MV-4-11 (cell line): ENCODE measurements at regions not wholly inside any gene's neighbourhood (a gene's known extent, or its start where the extent isn't known, plus 50 kb on each side); places are given as distances from the start of the nearest gene placed in this dataset.
"Not testable (repeated sequence)": the region's sequence is repeated elsewhere in the genome, so short reads cannot be mapped to it uniquely, and the experiment has no call there.

Source experiments
- DNase-seq: peaks from one replicate; lab custom pipeline; 2025; lab: John Stamatoyannopoulos, UW

- DNase-seq: no peak
These were observed 53.5 kb upstream of the EPB41L4A start for GRCh38 chr5:112472614-112473013.

DNA sequence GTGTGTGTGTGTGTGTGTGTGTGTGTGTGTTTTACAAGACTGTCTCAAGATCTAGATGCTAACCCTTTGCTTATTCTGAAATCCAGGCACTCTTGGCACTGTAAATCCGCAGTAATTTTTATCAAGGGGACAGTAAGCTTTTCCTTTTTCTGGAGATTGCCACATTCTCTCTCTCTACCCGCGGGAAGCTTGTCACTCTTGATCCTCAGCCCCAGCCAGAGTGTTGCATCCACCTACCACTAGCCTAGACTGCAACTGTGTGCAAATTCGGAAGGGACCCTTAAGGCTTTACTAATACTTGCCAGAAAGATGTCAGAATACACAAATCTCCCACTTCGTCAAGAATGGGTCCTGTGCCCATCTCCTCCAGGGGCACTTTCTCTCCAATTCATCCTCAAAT, 54.9 kb upstream of the EPB41L4A start:
- DNase-seq: no peak

- DNase-seq: no peak
These were observed 56.8 kb upstream of the EPB41L4A start for GRCh38 chr5:112475747-112476365.

DNA sequence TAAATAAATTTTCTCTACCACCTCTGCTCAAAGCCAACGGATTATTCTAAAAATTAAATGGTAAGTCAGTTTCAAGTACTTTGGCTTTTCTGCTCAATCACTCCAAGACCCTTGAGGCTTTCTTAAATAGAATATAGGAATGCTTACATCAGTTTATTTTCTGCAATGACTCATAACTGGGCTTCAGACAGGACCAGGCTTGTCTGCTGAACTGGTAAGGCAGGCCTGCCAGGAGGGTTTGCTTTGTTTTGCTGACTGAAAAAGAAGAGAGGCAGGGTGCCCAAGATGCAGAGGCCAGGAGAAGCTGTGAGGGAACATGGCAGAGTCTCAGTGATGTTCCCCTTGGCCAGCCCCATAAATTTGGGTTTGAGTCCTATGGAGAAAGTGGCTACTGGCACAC, 60.3 kb upstream of the EPB41L4A start:
- DNase-seq: no peak

DNA sequence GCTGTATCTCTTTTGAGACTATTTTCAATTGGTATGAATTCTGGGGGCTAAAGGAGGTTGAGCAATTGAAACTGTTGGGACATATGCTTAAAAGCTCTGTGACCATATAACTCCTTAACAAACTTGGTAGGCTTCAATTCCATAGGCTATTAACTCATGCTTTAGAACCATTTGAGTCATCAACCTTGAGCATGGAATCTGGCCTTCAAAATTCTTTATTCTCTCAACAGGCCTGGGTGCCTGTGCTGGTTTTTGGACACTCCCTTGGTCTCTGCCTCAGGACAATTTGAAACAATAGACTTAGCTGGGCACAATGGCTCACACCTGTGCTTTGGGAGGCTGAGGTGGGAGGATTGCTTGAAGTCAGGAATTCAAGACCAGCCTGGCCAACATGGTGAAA, 61.4 kb upstream of the EPB41L4A start:
- DNase-seq: no peak

GRCh38 chr5:112483704-112484103, 64.6 kb upstream of the EPB41L4A start:
- DNase-seq: no peak

- DNase-seq: no peak
These were observed 66.9 kb upstream of the EPB41L4A start for GRCh38 chr5:112485934-112486355.

DNA sequence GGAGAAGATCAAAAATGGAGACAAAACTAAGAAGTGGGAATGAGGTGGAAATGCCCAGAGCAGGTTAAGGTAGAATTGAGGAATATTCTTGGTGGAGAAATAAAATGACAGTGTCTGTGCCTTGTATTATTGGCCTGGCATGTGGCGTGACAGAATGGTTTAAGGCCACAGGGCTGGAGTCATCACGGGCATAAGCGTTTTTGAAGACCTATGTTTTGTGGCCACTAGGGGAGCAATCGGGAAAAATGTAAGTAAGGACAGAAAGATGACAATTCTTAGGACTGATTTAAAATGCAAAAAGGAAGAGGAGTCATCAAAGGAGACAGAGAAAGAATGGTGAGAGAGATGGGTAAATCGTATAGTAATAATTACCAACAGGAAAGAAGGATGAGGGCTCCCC, 72.2 kb upstream of the EPB41L4A start:
- DNase-seq: no peak

GRCh38 chr5:112492291-112492690, 73.2 kb upstream of the EPB41L4A start:
- peak; percentile 49 for DNase-seq

DNA sequence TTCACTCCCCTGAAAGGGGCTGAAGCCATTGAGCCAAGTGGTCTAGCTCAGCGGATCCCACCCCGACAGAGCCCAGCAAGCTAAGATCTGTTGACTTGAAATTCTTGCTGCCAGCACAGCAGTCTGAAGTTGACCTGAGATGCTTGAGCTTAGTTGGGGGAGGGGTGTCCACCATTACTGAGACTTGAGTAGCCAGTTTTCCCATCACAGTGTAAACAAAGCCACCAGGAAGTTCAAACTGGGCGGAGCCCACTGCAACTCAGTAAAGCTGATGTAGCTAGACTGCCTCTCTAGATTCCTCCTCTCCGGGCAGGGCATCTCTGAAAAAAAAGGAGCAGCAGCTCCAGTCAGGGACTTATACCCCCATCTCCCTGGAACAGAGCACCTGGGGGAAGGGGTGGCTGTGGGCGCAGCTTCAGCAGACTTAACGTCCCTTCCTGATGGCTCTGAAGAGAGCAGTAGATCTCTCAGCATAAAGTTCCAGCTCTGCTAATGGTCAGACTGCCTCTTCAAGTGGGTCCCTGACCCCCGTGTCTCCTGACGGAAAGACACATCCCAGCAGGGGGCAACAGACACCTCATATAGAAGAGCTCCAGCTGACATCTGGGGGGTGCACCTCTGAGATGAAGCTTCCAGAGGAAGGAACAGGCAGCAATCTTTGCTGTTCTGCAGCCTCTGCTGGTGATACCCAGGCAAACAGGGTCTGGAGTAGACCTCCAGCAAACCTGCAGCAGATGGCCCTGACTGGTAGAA, 84.8 kb upstream of the EPB41L4A start:
- DNase-seq: not testable (repeated sequence)

- not testable (repeated sequence) for DNase-seq
These were observed 90.0 kb upstream of the EPB41L4A start for GRCh38 chr5:112509097-112509496.

DNA sequence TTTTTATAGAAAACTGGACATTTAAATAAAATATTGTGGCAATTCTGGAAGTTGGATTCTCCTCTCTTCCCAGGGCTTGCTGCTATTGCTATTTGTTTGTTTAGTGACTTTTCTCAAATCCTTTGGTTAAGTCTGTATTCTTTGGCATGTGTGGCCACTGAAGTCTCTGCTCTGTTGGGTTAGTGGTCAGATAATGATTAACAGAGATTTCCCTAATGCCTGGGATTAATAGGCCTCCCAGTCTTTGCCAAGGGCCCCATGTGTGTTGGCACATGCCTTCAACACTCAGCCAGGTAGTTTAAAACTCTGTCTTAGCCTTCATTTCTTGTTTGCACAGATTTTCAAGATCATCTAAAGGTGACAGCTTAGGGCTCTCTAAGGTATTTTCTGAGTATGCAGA, 92.8 kb upstream of the EPB41L4A start:
- DNase-seq: no peak

DNA sequence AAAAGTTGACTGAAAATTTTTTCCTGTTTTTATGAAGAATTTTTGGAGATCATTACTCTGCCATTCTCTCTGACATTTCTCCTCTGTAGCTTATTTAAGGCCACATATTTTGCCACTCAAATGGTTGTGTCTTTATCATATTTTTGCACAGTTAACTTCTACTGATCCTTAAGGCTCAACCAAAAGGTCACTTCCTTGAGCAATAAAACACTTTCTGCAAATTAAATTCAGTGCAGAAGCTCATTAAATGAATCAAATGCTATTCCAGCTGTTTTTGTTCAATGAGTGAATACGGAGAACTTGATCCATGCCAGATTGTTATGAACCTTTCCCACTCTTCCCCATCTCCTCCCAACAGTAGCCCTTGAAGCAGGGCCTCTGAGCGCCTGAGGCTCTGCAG, 93.8 kb upstream of the EPB41L4A start:
- no peak for DNase-seq

DNA sequence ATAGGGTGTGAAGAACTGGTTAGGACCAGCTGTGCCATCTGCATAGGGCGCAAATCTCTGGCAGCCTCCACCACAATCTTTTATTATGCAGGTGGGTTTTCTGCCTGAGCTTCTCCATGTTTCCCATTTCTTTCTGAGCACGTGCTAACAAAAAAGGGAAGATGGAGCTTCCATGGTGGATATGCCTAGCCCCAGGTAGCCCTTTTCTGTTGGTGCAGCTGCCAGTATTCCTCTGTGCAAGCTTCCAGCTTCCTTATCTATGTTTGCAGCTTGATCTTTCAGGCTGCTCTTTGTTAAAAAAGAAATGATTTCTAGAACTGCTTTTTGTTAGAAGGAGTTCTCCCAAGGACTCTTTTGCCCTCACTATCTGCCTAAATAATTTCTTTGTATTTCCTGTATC, 95.0 kb upstream of the EPB41L4A start:
- DNase-seq: no peak

DNA sequence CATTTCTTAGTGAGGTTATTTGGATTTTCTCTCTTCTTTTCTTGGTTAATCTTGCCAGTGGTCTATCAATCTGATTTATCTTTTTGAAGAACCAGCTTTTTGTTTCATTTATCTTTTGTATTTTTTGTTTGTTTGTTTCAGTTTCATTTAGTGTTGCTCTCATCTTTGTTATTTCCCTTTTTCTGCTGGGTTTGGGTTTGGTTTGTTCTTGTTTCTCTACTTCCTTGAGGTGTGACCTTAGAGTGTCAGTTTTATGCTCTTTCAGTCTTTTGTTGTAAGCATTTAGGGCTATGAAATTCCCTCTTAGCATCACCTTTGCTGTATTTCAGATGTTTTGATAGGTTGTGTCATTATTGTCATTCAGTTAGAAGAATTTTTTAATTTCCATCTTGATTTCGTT, 101.4 kb upstream of the EPB41L4A start:
- peak; percentile 62 for DNase-seq

- not testable (repeated sequence) for DNase-seq
These were observed 104.0 kb upstream of the EPB41L4A start for GRCh38 chr5:112522891-112523673.

DNA sequence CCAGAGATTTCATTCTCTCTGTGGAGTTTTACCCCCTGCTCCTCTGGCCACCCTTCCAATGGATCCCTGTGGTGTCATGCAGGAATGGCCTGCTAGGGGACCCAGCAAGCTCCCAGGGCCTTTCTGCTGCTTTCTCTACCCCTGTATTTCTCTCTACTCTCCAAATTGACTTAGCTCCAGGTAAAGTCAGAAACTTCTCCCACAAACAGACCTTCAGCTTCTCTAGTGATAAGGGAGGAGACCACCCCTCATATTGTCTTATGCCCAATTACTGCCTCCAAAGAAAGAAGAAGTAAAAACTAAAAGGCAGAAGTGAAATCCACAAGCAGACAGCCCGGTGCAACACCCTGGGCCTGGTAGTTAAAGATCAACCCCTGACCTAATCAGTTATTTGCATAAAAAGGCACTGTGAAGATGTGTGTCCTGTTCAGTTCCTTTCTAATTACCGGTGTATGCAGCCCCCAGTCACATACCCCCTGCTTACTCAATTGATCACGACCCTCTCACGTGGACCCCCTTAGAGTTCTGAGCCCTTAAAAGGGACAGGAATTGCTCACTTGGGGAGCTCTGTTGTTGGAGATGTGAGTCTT, 104.7 kb upstream of the EPB41L4A start:
- peak; percentile 73 for DNase-seq

DNA sequence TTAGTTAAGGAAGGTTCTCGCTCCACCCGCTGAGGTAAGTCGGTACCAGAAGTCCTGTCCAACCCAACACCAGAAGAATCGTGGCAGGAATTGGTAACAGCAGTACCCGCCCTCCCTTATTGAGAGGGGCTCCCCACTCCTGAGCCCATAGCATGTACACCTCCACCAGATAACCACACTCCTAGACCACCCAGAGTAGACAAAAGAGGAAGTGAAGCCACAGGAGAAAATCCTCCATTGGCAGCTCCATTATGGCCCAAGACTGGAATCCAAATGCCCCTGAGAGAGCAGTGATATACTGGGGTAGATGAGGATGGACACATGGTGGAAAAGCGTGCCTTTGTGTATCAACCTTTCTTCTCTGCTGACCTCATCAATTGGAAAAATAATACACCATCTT, 106.1 kb upstream of the EPB41L4A start:
- peak; percentile 16 for DNase-seq

- DNase-seq: no peak
These were observed 109.9 kb upstream of the EPB41L4A start for GRCh38 chr5:112528928-112529327.

GRCh38 chr5:112529525-112529924, 110.4 kb upstream of the EPB41L4A start:
- DNase-seq: peak; percentile 11

- peak; percentile 27 for DNase-seq
These were observed 113.7 kb upstream of the EPB41L4A start for GRCh38 chr5:112532654-112533360.

DNA sequence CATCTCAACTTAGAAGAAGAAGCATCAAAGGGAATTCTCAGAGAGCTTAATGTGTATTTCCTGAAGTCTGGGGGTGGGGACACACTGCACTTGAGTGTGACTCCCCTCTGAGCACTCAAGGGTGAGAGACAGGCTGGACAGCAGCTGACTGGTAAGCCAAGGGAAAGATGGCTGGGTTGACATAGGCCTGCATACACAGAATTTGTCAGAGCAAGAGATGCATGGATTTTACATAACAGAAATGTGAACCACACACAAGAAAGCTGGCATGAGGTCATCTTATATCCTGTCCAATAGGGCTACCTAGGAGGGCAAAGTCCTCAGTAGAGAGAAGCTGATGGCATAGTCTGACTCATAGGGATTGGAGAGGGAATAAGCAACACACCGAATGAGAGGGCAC, 114.3 kb upstream of the EPB41L4A start:
- no peak for DNase-seq
